ENCODE measurements at regions not wholly inside any gene's neighbourhood (a gene's known extent, or its start where the extent isn't known, plus 50 kb on each side); places are given as distances from the start of the nearest gene placed in this dataset.

GRCh38 chr5:29337030-29337429 lies 1856.5 kb upstream of the CDH6 start:
- TF ChIP-seq CTCF (conservative IDR thresholded peaks at IDR 0.05; ENCODE audit: low read length) (no peak), EZH2phosphoT487 (IDR thresholded peaks at IDR 0.05; ENCODE audit: borderline replicate concordance, low read depth, low read length) (no peak)

Measured in OCI-LY7 (cell line).